Anterior cingulate cortex (tissue), 58 donors: ENCODE measurements at regions not wholly inside any gene's neighbourhood (a gene's known extent, or its start where the extent isn't known, plus 50 kb on each side); places are given as distances from the start of the nearest gene placed in this dataset.
"Not testable (repeated sequence)": the region's sequence is repeated elsewhere in the genome, so short reads cannot be mapped to it uniquely, and the experiment has no call there.

Experiments used
- DNase-seq, 58 donors: peaks; one replicate each; lab custom pipeline; 2025; lab: John Stamatoyannopoulos, UW

GRCh38 chr3:94648270-94649180, 585.7 kb downstream of the NSUN3 start:
- DNase-seq = not testable (repeated sequence)

- DNase-seq = no peak
Measured at GRCh38 chr3:94654096-94654495, 591.2 kb downstream of the NSUN3 start.

GRCh38 chr3:94665922-94666321, 603.1 kb downstream of the NSUN3 start:
- DNase-seq = no peak

GRCh38 chr3:94671078-94671477, 608.2 kb downstream of the NSUN3 start:
- no peak for DNase-seq

- no peak for DNase-seq
Measured at GRCh38 chr3:94673876-94674275, 611.0 kb downstream of the NSUN3 start.

GRCh38 chr3:94686208-94686607, 623.3 kb downstream of the NSUN3 start:
- no peak for DNase-seq

- no peak for DNase-seq
Measured at GRCh38 chr3:94693997-94694640, 631.3 kb downstream of the NSUN3 start.

- no peak for DNase-seq
Measured at GRCh38 chr3:94694894-94695293, 632.0 kb downstream of the NSUN3 start.

GRCh38 chr3:94704467-94704866, 641.6 kb downstream of the NSUN3 start:
- no peak for DNase-seq

GRCh38 chr3:94709249-94709902, 646.5 kb downstream of the NSUN3 start:
- DNase-seq = no peak

- no peak for DNase-seq
Measured at GRCh38 chr3:94714194-94714593, 651.3 kb downstream of the NSUN3 start.

- DNase-seq = no peak
Measured at GRCh38 chr3:94716326-94717018, 653.6 kb downstream of the NSUN3 start.

- DNase-seq = no peak
Measured at GRCh38 chr3:94734206-94734605, 671.3 kb downstream of the NSUN3 start.

GRCh38 chr3:94735354-94735753, 672.5 kb downstream of the NSUN3 start:
- no peak for DNase-seq

- no peak for DNase-seq
Measured at GRCh38 chr3:94737116-94737515, 674.3 kb downstream of the NSUN3 start.

- no peak for DNase-seq
Measured at GRCh38 chr3:94739420-94739819, 676.6 kb downstream of the NSUN3 start.

- DNase-seq = no peak
Measured at GRCh38 chr3:94758751-94759150, 695.9 kb downstream of the NSUN3 start.

- DNase-seq = no peak
Measured at GRCh38 chr3:94772402-94772801, 709.5 kb downstream of the NSUN3 start.

- DNase-seq = no peak
Measured at GRCh38 chr3:94775746-94776145, 712.9 kb downstream of the NSUN3 start.

- DNase-seq = no peak
Measured at GRCh38 chr3:94776401-94776915, 713.6 kb downstream of the NSUN3 start.

- no peak for DNase-seq
Measured at GRCh38 chr3:94778289-94778688, 715.4 kb downstream of the NSUN3 start.
